ENCODE measurements at regions not wholly inside any gene's neighbourhood (a gene's known extent, or its start where the extent isn't known, plus 50 kb on each side); places are given as distances from the start of the nearest gene placed in this dataset.
"Not testable (repeated sequence)": the region's sequence is repeated elsewhere in the genome, so short reads cannot be mapped to it uniquely, and the experiment has no call there.

DNA sequence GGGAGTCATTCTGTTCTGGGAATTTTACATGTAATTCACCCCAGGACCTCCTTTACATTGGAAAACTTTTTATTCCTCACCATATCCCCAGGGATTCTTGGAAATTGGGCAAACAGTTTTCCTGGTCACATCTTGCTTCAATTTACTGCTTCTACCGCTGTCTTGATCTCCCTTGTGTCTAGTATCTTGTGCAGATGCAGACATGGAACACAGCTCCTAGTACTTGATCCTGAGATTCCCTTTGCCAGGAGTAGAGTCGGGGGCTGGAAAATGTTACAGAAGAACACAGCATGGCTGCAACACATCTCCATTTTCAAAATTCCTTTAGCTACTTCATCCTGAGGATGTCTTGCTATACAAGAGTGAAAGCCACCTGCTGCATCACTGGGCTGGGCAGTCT is 472.8 kb downstream of the PLCL1 start:
- DNase-seq, result no peak

DNA sequence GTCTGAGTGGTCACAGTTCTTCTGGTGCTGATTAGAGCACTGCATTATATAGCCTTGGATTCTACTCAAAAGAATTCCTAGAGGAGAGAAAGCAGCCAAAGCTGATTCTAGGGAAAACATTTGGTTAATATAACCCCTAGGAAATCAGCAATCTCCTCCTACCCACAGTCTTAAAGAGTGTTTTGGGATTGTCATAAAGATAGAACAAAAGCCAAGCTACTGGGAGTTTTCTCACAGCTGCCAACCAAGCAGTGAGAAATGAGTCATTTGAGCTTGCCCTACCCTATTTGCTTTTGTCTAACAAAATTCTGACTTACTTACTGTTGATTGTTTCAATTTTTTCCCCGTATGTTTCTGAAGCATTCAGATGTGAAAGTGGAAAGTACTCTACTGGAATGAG is 469.3 kb downstream of the PLCL1 start:
- no peak for DNase-seq

DNA sequence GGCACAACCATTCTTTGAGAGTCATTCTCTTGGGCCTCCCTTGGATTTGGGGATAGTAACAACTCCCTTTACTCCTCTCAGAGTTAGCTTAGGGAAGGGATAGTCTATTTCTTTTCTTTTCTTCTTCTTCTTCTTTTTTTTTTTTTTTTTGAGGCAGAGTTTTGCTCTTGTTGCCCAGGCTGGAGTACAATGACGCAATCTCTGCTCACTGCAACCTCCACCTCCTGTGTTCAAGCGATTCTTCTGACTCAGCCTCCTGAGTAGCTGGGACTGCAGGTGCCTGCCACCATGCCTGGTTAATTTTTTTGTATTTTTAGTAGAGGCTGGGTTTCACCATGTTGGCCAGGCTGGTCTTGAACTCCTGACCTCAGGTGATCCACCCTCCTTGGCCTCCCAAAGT is 465.8 kb downstream of the PLCL1 start:
- not testable (repeated sequence) for DNase-seq

DNA sequence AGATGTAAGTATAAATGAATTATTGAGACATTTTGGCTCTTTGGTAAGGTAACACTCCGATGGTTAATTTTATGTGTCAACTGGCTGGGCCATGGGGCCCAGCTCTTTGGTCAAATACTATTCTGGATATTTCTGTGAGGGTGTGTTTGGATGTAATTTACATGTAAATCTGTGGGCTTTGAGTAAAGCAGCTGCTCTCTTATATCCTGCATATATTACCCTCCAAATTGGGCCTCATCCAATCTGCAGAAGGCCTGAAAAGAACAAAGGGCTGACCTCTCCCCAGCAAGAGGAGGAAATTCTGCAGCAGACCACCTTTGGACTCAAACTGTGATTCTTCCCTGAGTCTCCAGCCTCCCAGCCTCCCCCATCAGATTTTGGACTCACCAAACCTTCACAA is 464.1 kb downstream of the PLCL1 start:
- DNase-seq, result no peak

DNA sequence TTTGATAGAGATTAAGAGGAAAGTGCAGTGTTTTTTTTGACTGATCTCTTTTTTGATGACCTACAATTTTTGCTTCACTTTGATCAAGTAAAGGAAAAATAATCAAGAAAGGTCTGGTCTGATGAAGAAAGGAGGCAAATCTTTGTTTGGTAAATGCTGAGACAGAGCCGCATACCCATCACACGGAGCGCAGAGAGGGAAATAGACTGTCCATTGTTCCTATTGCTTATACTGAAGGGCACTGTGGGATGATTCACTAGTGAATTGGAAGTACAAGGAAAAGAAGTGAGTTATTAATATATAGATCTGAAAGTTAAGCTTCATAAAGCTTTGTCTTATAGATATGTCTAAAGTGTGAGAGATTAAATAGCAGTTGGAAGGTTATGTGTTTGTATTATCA is 455.1 kb downstream of the PLCL1 start:
- no peak for DNase-seq

DNA sequence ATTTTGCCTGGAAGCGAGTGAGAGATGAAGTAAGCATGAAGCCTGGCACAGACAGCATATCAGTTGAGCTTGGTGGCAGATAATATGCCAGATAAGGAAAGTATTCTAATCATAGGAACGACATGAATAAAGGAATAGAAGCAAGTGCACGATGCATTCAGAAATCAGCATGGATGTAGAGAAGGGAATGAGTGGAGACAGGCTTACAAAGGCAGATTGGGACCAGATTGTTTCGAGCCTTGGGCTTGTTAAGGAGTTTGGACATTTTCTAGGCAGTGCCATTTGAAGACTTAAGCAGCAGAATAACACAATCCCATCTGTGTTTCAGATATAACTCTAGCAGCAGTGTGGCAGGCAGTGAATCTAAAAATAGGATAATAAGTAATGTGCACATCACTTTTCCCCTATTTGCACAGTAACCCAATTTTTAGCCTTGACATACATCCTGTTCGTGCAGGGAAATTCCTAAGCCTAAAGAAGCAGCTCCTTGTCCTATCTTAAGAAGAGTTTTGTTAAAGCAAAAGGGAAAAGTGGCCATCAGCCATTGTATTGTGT is 450.2 kb downstream of the PLCL1 start:
- DNase-seq, result no peak

DNA sequence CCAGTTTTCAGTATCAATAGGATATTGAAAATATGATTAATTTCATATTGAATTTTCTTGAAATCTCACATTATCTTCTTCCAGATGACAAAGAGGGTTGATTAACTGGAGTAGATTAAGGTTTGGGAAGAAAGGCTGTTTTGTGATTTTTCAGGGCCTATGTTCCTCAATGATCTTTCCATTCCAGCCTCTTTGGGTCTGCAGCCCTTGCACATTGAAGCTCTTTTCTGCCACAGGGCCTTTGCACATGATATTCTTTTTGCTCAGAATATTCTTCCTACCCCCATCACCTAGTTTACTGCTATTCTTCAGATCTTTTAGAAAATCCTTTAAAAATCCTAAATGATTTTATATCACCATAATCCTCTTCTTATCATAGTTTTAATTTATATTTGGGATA is 449.6 kb downstream of the PLCL1 start:
- DNase-seq, result no peak

DNA sequence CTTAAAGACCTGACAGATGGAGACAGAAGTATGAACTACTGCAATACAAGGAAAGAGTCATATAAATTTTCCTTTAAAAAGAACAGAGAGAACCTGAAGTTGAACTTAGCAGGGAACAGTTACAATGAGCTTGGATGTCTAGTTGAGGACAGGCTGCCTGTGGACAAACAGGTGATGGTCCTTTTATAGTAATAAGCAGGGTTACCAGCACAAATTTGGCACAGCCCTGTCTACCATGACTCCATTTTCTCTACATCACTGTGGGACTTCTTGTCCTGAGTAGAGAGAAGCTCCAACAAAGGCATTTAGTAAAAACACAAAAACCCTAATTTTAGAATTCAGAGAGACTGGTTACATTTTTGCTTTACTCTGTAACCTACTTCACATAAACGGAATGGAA is 448.1 kb downstream of the PLCL1 start:
- no peak for DNase-seq

DNA sequence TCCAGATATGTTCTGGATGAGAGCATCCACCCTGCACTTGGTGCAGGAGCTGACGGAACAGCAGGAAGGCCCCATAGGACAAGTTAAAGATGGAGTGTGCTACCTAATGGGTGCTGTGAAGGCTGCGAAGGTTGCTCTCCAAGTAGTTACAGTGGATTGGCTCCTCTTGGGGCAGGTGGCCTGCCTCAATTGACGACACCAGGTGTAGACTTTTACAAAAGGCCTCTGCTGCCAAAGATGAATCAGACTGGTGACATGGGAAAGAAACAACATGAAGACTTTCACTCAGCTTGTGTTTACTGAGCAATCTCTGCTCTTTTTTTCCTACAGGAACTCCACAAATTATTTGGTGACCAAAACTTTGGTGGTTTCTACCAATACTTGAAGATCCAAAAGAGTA is 437.7 kb downstream of the PLCL1 start:
- no peak for DNase-seq

DNA sequence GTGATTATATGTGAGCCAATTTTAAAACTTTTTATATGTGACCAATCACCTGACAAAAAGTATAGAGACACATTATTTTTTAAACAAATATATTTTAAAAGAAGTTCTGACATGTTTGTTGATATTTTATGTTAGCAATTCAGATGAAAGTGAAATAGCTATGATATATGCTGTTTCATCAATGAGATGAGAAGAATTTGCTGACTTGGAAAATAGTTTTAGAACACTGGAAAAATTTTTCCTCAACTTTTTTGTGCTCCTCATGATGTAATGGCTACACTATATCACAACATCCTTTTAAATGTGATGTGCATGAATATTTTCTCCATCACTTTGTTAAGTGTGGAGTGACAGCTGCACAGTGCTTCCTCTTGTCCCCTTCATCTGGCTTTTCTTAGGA is 434.0 kb downstream of the PLCL1 start:
- DNase-seq, result no peak

DNA sequence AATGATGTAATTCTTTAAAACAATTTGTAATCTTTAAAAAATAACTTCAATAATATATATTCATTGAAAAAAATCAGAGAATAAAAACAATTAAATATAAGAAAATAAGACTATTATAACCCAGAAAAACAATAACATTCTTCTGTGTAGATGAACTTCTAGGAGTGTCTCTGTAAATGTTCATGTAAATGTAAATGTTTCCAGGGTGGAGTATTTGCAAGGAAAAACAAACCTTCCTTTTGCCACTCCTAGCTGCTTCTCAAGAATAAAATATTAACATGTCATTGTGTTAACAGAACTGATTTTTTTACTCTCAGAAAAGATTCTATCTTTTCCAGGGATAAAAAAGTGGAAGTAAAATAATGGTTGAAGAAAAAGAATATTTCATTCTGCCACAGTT is 431.9 kb downstream of the PLCL1 start:
- no peak for DNase-seq

DNA sequence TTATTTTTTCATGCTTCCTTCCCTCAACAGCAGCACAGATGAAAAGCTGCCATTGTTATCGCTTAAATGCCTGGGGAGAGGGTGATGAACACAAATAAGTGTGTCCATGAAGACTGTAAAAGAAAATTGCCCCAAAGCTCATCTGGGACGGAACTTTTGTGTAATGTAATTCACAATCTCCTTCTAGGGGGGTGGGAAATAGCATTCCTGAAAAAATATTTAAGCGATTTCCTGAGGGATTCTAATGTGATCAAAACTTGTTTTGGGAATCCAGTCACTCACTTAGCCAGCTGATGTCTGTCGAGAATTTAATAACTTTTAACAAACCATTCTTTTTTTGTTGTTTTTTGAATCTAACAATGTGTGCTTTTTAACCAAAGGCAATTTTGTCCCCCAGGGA is 427.9 kb downstream of the PLCL1 start:
- DNase-seq, result no peak

DNA sequence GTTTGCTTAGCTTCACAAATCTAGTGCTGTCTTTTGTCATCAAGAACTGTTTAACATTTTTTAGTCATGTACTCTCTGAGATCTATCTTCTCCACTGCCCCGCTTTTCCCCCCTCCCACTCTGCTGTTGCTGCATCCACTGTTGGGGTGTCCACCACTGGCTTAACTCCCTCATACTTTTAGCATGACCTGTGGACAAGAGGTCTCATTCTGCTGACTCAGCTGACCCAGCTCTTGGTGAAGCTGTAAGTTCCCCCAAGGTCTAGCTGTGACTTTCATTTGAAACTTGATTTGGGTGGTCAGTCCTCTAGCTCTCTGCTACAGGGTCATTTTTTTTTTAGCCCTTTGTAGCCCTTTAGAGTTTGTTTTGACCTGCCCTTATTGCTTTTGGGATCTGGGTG is 427.2 kb downstream of the PLCL1 start:
- no peak for DNase-seq

DNA sequence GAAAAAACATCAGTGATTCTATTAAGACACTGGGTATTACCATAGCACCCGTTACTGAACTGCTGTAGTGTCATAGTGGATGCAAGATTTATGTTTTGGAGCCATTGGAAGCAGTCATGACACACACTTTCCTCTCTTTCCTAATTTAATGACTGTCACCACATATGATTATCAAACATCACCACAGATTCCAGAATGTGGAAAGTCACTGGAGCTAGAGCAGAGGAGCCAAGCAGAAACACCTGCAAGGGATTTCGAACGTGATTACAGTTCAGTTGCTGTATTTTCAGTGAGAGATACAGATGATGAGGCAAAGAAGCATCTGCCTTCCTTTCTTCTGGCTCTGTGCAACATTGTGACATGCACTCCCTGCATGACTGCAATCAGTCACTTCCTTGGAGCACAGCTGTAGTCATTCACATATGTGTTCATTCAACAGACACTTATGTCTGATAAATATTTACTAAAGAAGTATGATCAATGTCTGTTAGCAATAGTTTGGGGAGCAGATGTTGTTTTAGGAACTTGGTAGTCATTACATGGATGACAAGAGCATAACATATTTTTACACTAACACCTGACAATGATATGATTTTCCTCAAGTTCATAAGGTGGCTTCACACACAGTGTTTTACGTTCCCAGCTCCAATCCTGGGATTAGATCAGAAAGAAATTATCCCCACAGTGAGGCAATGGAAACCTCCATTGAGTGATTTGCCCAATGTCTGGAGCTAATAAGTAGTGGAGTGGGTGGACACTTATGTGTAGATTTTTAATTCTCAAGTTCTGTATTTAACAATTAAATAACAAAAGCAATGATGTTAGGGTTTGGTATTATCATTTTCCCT is 416.6 kb downstream of the PLCL1 start:
- DNase-seq, result no peak

DNA sequence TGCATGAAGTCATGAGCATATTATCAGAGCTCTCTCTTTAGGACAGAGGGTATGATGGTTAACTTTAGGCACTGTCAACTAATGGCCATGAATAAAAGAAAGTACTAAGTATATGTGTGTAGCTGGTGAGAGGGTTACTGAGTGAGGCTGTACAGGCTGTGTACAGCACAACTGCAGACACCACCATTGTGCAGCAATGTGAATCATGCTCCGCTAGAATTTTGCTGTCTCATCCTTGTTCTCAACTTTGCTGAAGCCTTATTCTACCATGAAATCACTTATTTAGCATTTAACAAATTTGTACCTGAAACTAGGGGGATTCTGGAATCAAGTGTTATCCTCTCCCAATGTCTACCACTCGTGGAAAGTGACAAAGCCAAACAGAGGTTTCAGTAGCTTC is 414.9 kb downstream of the PLCL1 start:
- DNase-seq, result no peak

DNA sequence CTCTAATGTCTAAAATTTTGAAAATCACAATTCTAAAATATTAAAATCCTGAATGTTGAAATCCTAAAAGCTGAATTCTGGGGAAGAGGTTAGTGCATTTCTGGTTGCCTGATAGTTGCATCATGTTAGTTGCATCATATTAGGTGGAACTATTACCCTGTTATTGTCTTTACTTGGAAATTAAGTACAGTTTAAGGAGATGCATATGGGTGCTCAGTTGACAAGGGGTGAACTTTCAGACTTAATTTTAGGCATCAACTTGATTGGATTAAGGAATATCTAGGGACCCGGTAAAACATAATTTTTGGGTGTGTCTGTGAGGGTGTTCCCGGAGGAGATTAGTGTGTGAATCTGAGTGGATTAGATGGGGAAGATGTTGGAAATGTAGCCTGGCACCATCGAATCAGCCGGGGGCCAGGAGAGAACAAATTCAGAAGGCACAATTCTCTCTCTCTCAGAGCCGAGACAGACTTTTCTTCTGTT is 409.8 kb downstream of the PLCL1 start:
- DNase-seq, result no peak

DNA sequence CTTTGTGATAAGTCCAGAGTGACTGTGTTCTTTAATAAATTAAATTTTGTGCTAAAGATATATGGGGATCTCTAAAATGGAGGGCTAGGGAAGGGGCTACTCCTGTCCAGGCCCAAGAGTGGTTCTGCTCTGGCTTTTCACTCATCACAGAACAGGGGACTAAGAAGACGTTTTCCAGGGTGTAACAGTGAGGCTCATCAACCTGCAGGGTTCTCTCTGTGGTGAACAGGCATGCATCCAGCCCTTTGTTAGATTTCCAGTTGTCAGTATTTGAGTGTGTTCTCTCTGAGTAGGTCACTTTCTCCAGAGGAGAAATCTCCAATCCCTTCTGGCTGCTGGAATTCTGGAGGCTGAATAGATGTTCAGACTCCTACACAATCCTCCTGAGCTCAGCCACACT is 408.9 kb downstream of the PLCL1 start:
- no peak for DNase-seq

DNA sequence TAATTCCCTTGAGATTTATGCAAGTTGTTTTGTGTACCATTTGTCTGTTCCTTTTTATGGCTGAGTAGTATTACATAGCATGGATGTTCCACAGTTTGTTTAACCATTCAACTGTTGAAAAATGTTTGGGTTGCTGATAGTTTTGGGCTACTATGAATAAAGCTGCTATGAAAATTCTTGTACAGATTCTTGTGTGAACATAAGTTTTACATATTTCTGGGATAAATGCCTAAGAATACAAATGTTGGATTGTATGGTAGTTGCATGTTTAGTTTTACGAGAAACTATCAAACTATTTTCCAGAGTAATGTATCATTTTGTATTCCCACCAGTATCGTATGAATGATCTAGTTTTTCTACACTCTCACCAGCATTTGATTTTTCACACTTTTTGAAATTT is 407.3 kb downstream of the PLCL1 start:
- no peak for DNase-seq

DNA sequence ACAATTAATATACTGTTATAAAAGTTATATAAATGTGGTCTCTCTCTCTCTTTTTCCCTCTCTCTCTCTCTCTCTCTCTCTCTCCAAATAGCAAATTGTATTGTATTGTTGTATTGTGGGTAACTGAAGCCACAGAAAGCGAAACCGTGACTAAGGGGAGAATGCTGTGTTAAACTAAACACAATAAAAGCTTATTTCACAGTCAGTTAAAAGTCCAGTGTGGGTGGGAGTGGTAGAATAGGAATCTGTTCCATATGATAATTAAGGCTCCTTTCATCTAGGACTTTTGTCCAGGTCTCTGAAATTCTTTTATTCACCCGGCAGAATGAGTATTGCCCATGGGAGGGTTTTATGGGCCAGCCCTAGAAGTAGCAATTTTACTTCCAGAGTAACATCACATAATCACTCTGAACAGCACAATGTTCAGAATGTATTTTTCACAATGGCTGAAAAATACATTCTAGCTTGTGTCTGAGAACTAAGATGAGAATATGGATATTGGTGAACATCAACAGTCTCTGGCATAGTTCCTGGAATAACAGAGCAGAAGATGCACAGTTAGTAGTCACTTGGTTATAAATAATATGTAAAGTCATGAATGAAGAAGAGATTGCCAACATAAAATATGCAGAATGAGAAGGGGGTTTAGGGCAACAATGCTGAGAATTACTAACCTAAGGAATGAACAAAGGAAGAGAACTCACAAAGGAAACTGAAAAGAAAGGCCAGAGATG is 399.1 kb downstream of the PLCL1 start:
- DNase-seq, result no peak
